Ascending aorta (tissue), 2 donors: ENCODE measurements at regions not wholly inside any gene's neighbourhood (a gene's known extent, or its start where the extent isn't known, plus 50 kb on each side); places are given as distances from the start of the nearest gene placed in this dataset.

ENCODE experiments used
- DNase-seq, 2 donors: peaks; one replicate each; pipeline ENCODE4 v3.0.0-alpha.2; 2019; ENCODE audit warnings: low spot score in 2 of 2
- H3K27ac ChIP-seq, 2 donors: fragments of 200-600 bp; sonication (generic); one replicate each; pipeline ENCODE4 v1.5.1; 2016 to 2017; ENCODE audit warnings: mild to moderate bottlenecking in 1 of 2
- H3K27me3 ChIP-seq: fragments of 200-600 bp; sonication (generic); one replicate; pipeline ENCODE4 v1.5.1; 2017
- H3K36me3 ChIP-seq, 2 donors: fragments of 200-600 bp; sonication (generic); one replicate each; pipeline ENCODE4 v1.5.1; 2016
- H3K4me1 ChIP-seq, 2 donors: fragments of 200-600 bp; sonication (generic); one replicate each; pipeline ENCODE4 v1.5.1; 2016 to 2017; ENCODE audit warnings: mild to moderate bottlenecking in 1 of 2
- H3K4me3 ChIP-seq, 2 donors: fragments of 200-600 bp; sonication (generic); one replicate each; pipeline ENCODE4 v1.5.1; 2016 to 2017; ENCODE audit warnings: mild to moderate bottlenecking in 1 of 2
- H3K9me3 ChIP-seq, 2 donors: fragments of 200-600 bp; sonication (generic); one replicate each; pipeline ENCODE4 v1.5.1; 2016
- intact Hi-C: fragments of 100-400 bp; cut with DNase I; formaldehyde crosslinking; loops from one replicate; pipeline ENCODE4 v1.15.1; 2023
- TF ChIP-seq, protein P1 (sequence below), 3 experiments: fragments of 200-600 bp in 2 of 3; fragments of 450-650 bp in 1 of 3; sonication (generic) in 2 of 3; IDR thresholded peaks; one replicate each; pipeline ENCODE4 v1.5.1; 2016 to 2019; ENCODE audit warnings: antibody characterized with exemption in 3 of 3, mild to moderate bottlenecking in 1 of 3, moderate library complexity in 1 of 3

- H3K4me1 ChIP-seq, result no peaks in the 10 kb centered on the region
- TF ChIP-seq, protein P1, sequence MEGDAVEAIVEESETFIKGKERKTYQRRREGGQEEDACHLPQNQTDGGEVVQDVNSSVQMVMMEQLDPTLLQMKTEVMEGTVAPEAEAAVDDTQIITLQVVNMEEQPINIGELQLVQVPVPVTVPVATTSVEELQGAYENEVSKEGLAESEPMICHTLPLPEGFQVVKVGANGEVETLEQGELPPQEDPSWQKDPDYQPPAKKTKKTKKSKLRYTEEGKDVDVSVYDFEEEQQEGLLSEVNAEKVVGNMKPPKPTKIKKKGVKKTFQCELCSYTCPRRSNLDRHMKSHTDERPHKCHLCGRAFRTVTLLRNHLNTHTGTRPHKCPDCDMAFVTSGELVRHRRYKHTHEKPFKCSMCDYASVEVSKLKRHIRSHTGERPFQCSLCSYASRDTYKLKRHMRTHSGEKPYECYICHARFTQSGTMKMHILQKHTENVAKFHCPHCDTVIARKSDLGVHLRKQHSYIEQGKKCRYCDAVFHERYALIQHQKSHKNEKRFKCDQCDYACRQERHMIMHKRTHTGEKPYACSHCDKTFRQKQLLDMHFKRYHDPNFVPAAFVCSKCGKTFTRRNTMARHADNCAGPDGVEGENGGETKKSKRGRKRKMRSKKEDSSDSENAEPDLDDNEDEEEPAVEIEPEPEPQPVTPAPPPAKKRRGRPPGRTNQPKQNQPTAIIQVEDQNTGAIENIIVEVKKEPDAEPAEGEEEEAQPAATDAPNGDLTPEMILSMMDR (IDR thresholded peaks at IDR 0.05), result no peak
- H3K9me3 ChIP-seq, result no peaks in the 10 kb centered on the region
- no peak for DNase-seq
- intact Hi-C loops, result no loop called here
- no peak overlapping the region for H3K4me3 ChIP-seq
- H3K36me3 ChIP-seq, result no peaks in the 10 kb centered on the region
- no peak overlapping the region for H3K27ac ChIP-seq
- no peaks in the 10 kb centered on the region for H3K27me3 ChIP-seq
Measured at GRCh38 chr4:121551271-121551670, 145.5 kb downstream of the ANXA5 start.

- TF ChIP-seq, protein P1 (IDR thresholded peaks at IDR 0.05), result no peak
- intact Hi-C loops, result no loop called here
- no peak for DNase-seq
- Histone ChIP-seq H3K9me3 (no peaks in the 10 kb centered on the region), H3K27me3 (no peaks in the 10 kb centered on the region), H3K27ac (no peak overlapping the region), H3K4me3 (no peak overlapping the region), H3K4me1 (no peaks in the 10 kb centered on the region), H3K36me3 (no peaks in the 10 kb centered on the region)
Measured at GRCh38 chr4:121541696-121542095, 155.1 kb downstream of the ANXA5 start.

GRCh38 chr4:121535351-121535750 lies 154.5 kb upstream of the QRFPR start:
- intact Hi-C loops, result no loop called here
- no peaks in the 10 kb centered on the region for H3K4me1 ChIP-seq

GRCh38 chr4:121534187-121534586 lies 153.4 kb upstream of the QRFPR start:
- H3K36me3 ChIP-seq, result no peaks in the 10 kb centered on the region
- no peaks in the 10 kb centered on the region for H3K27me3 ChIP-seq
- no peak overlapping the region for H3K4me3 ChIP-seq
- H3K9me3 ChIP-seq, result no peaks in the 10 kb centered on the region
- intact Hi-C loops, result no loop called here
- no peak for DNase-seq
- no peak overlapping the region for H3K27ac ChIP-seq
- TF ChIP-seq, protein P1 (IDR thresholded peaks at IDR 0.05), result no peak
- H3K4me1 ChIP-seq, result no peaks in the 10 kb centered on the region

More at GRCh38 chr4:121535351-121535750, 154.5 kb upstream of the QRFPR start:
- H3K4me3 ChIP-seq, result no peak overlapping the region
- no peaks in the 10 kb centered on the region for H3K9me3 ChIP-seq
- no peak overlapping the region for H3K27ac ChIP-seq
- TF ChIP-seq, protein P1 (IDR thresholded peaks at IDR 0.05), result no peak
- no peaks in the 10 kb centered on the region for H3K27me3 ChIP-seq
- H3K36me3 ChIP-seq, result no peaks in the 10 kb centered on the region
- no peak for DNase-seq

DNA sequence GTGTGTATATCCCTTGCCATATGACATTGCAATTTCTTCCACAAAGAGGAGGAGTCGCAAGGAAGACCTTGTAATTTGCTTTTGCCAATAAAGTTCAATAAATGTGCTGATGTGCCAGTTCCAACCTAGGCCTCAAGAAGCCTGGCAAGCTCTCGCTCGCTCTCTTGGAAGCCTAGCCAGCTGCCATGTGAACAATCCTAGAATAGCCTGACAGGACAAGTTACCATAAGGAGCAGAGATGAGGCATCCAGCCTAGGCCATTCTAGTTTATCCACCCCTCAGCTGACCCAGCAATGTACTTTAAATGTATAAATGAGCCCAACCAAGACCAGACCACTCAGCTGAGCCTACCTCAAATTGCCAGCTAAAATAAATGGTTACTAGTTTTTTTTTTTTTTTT lies 145.7 kb upstream of the QRFPR start:
- H3K9me3 ChIP-seq, result no peaks in the 10 kb centered on the region
- H3K27ac ChIP-seq, result no peak overlapping the region
- no peaks in the 10 kb centered on the region for H3K36me3 ChIP-seq
- H3K4me3 ChIP-seq, result no peak overlapping the region
- DNase-seq, result no peak
- TF ChIP-seq, protein P1 (IDR thresholded peaks at IDR 0.05), result no peak
- no peaks in the 10 kb centered on the region for H3K27me3 ChIP-seq
- intact Hi-C loops, result no loop called here
- no peaks in the 10 kb centered on the region for H3K4me1 ChIP-seq

GRCh38 chr4:121519236-121519838 lies 138.5 kb upstream of the QRFPR start:
- no peak for DNase-seq
- Histone ChIP-seq H3K27me3 (no peaks in the 10 kb centered on the region), H3K4me1 (no peaks in the 10 kb centered on the region), H3K36me3 (no peaks in the 10 kb centered on the region), H3K27ac (no peak overlapping the region), H3K9me3 (no peaks in the 10 kb centered on the region), H3K4me3 (no peak overlapping the region)
- intact Hi-C loops, result no loop called here
- TF ChIP-seq, protein P1 (IDR thresholded peaks at IDR 0.05), result no peak
